ENCODE measurements at regions not wholly inside any gene's neighbourhood (a gene's known extent, or its start where the extent isn't known, plus 50 kb on each side); places are given as distances from the start of the nearest gene placed in this dataset.

GRCh38 chr12:3925621-3926020, 52.4 kb upstream of the PARP11 start:
- H3K4ac ChIP-seq (ENCODE audit: low read length) = no peak overlapping the region
- H3K4me1 ChIP-seq (ENCODE audit: control insufficient read depth in 2 of 2, insufficient read depth in 1 of 2, low read depth in 1 of 2, low read length in 2 of 2) = peaks cover 17 to 56% of the 10 kb centered on the region in 2 donors
- DNase-seq (ENCODE audit: low spot score) = no peak
- H2BK120ac ChIP-seq (ENCODE audit: low read depth, low read length) = no peak overlapping the region
- WGBS, 2 donors (ENCODE audit: extremely low coverage in 2 of 2, insufficient read length in 2 of 2, insufficient replicate concordance in 1 of 2) = no CpG with 5 or more reads among the region's 3 CpGs
- no peaks in the 10 kb centered on the region for H3K79me1 ChIP-seq (ENCODE audit: low read depth, low read length)
- no peak overlapping the region for H3K23ac ChIP-seq (ENCODE audit: low read depth, low read length, poor library complexity)
- H3K27me3 ChIP-seq (ENCODE audit: control insufficient read depth in 3 of 3, insufficient read depth in 3 of 3, low read depth in 1 of 3, low read length in 3 of 3) = no peaks in the 10 kb centered on the region
- no peak overlapping the region for H3K4me3 ChIP-seq (ENCODE audit: low read length in 2 of 2)
- no peak overlapping the region for H3K9ac ChIP-seq (ENCODE audit: low read depth, low read length, poor library complexity)
- no peak overlapping the region for H3K27ac ChIP-seq (replicated peaks; ENCODE audit: low read length)
- no peak overlapping the region for H2AK5ac ChIP-seq (ENCODE audit: low read depth, low read length)
- H4K8ac ChIP-seq (ENCODE audit: low read depth, low read length) = no peak overlapping the region
- no peaks in the 10 kb centered on the region for H3K36me3 ChIP-seq (replicated peaks in 1 of 2; ENCODE audit: control insufficient read depth in 2 of 2, insufficient read depth in 2 of 2, low read length in 2 of 2)
- H3K14ac ChIP-seq (ENCODE audit: low read length) = no peak overlapping the region
- no peak overlapping the region for H3K18ac ChIP-seq (ENCODE audit: low read length)
- H2BK15ac ChIP-seq (ENCODE audit: low read length) = no peak overlapping the region
- no peak overlapping the region for H2AFZ ChIP-seq (ENCODE audit: low read length)
- no peak overlapping the region for H4K91ac ChIP-seq (ENCODE audit: low read depth, low read length, poor library complexity)
- no peak overlapping the region for H3K4me2 ChIP-seq (ENCODE audit: insufficient read depth, low read length, poor library complexity, severe bottlenecking)
- peaks cover 0 to 8% of the 10 kb centered on the region in 2 donors for H3K9me3 ChIP-seq (replicated peaks in 1 of 2; ENCODE audit: control insufficient read depth in 2 of 2, insufficient read depth in 1 of 2, low read depth in 1 of 2, low read length in 2 of 2)
- no peak overlapping the region for H2BK12ac ChIP-seq (ENCODE audit: low read length)
- no peak overlapping the region for H2BK5ac ChIP-seq (ENCODE audit: low read length)

- Histone ChIP-seq H3K79me1 (ENCODE audit: low read depth, low read length) (no peaks in the 10 kb centered on the region), H4K91ac (ENCODE audit: low read depth, low read length, poor library complexity) (no peak overlapping the region), H3K4me3 (ENCODE audit: low read length in 2 of 2) (no peak overlapping the region), H4K8ac (ENCODE audit: low read depth, low read length) (no peak overlapping the region), H3K18ac (ENCODE audit: low read length) (peak overlapping the region; percentile 24), H3K9me3 (replicated peaks in 1 of 2; ENCODE audit: control insufficient read depth in 2 of 2, insufficient read depth in 1 of 2, low read depth in 1 of 2, low read length in 2 of 2) (peaks cover 0 to 8% of the 10 kb centered on the region in 2 donors), H2BK15ac (ENCODE audit: low read length) (no peak overlapping the region), H2BK120ac (ENCODE audit: low read depth, low read length) (no peak overlapping the region), H3K4ac (ENCODE audit: low read length) (no peak overlapping the region), H3K23ac (ENCODE audit: low read depth, low read length, poor library complexity) (no peak overlapping the region), H3K9ac (ENCODE audit: low read depth, low read length, poor library complexity) (no peak overlapping the region), H2AK5ac (ENCODE audit: low read depth, low read length) (no peak overlapping the region), H3K27ac (replicated peaks; ENCODE audit: low read length) (no peak overlapping the region), H2BK5ac (ENCODE audit: low read length) (no peak overlapping the region), H3K4me1 (ENCODE audit: control insufficient read depth in 2 of 2, insufficient read depth in 1 of 2, low read depth in 1 of 2, low read length in 2 of 2) (peaks cover 10 to 56% of the 10 kb centered on the region in 2 donors), H2BK12ac (ENCODE audit: low read length) (no peak overlapping the region), H3K36me3 (replicated peaks in 1 of 2; ENCODE audit: control insufficient read depth in 2 of 2, insufficient read depth in 2 of 2, low read length in 2 of 2) (no peaks in the 10 kb centered on the region), H3K4me2 (ENCODE audit: insufficient read depth, low read length, poor library complexity, severe bottlenecking) (no peak overlapping the region), H2AFZ (ENCODE audit: low read length) (no peak overlapping the region), H3K27me3 (ENCODE audit: control insufficient read depth in 3 of 3, insufficient read depth in 3 of 3, low read depth in 1 of 3, low read length in 3 of 3) (peaks cover 0 to 2% (median 0%) of the 10 kb centered on the region in 3 experiments), H3K14ac (ENCODE audit: low read length) (no peak overlapping the region)
- WGBS, 2 donors (ENCODE audit: extremely low coverage in 2 of 2, insufficient read length in 2 of 2, insufficient replicate concordance in 1 of 2) = no CpG with 5 or more reads among the region's 3 CpGs
- no peak for DNase-seq (ENCODE audit: low spot score)
Measured at GRCh38 chr12:3924761-3925160, 51.6 kb upstream of the PARP11 start.

GRCh38 chr12:3923021-3923420, 49.8 kb upstream of the PARP11 start:
- Histone ChIP-seq H2BK12ac (ENCODE audit: low read length) (no peak overlapping the region), H3K79me1 (ENCODE audit: low read depth, low read length) (no peaks in the 10 kb centered on the region), H3K27ac (replicated peaks; ENCODE audit: low read length) (no peak overlapping the region), H3K9me3 (replicated peaks in 1 of 2; ENCODE audit: control insufficient read depth in 2 of 2, insufficient read depth in 1 of 2, low read depth in 1 of 2, low read length in 2 of 2) (peaks cover 0 to 8% of the 10 kb centered on the region in 2 donors), H2AFZ (ENCODE audit: low read length) (no peak overlapping the region), H4K8ac (ENCODE audit: low read depth, low read length) (no peak overlapping the region), H3K27me3 (ENCODE audit: control insufficient read depth in 3 of 3, insufficient read depth in 3 of 3, low read depth in 1 of 3, low read length in 3 of 3) (peaks cover 0 to 3% (median 0%) of the 10 kb centered on the region in 3 experiments), H3K9ac (ENCODE audit: low read depth, low read length, poor library complexity) (no peak overlapping the region), H3K4ac (ENCODE audit: low read length) (no peak overlapping the region), H2BK15ac (ENCODE audit: low read length) (no peak overlapping the region), H3K4me3 (ENCODE audit: low read length in 2 of 2) (no peak overlapping the region), H3K23ac (ENCODE audit: low read depth, low read length, poor library complexity) (no peak overlapping the region), H3K14ac (ENCODE audit: low read length) (no peak overlapping the region), H2BK120ac (ENCODE audit: low read depth, low read length) (no peak overlapping the region), H4K91ac (ENCODE audit: low read depth, low read length, poor library complexity) (no peak overlapping the region), H3K4me1 (ENCODE audit: control insufficient read depth in 2 of 2, insufficient read depth in 1 of 2, low read depth in 1 of 2, low read length in 2 of 2) (peaks cover 3 to 40% of the 10 kb centered on the region in 2 donors), H3K36me3 (replicated peaks in 1 of 2; ENCODE audit: control insufficient read depth in 2 of 2, insufficient read depth in 2 of 2, low read length in 2 of 2) (no peaks in the 10 kb centered on the region), H2BK5ac (ENCODE audit: low read length) (no peak overlapping the region), H3K4me2 (ENCODE audit: insufficient read depth, low read length, poor library complexity, severe bottlenecking) (no peak overlapping the region), H3K18ac (ENCODE audit: low read length) (no peak overlapping the region), H2AK5ac (ENCODE audit: low read depth, low read length) (no peak overlapping the region)
- no CpG with 5 or more reads among the region's 3 CpGs for WGBS, 2 donors (ENCODE audit: extremely low coverage in 2 of 2, insufficient read length in 2 of 2, insufficient replicate concordance in 1 of 2)
- no peak for DNase-seq (ENCODE audit: low spot score)
